ENCODE measurements at regions not wholly inside any gene's neighbourhood (a gene's known extent, or its start where the extent isn't known, plus 50 kb on each side); places are given as distances from the start of the nearest gene placed in this dataset.
A peak's percentile ranks its signal among the peaks of the same experiment; 100 is the strongest.

GRCh38 chr11:116596346-116597260, 176.2 kb downstream of the BUD13 start:
- DNase-seq: no peak

GRCh38 chr11:116595305-116595880, 177.4 kb downstream of the BUD13 start:
- DNase-seq: no peak

GRCh38 chr11:116590844-116591570, 181.8 kb downstream of the BUD13 start:
- DNase-seq: no peak

GRCh38 chr11:116589402-116589801, 183.4 kb downstream of the BUD13 start:
- DNase-seq: no peak

- no peak for DNase-seq
These were observed 186.4 kb downstream of the BUD13 start for GRCh38 chr11:116586392-116586791.

- DNase-seq: no peak
These were observed 190.2 kb downstream of the BUD13 start for GRCh38 chr11:116582571-116582970.

DNA sequence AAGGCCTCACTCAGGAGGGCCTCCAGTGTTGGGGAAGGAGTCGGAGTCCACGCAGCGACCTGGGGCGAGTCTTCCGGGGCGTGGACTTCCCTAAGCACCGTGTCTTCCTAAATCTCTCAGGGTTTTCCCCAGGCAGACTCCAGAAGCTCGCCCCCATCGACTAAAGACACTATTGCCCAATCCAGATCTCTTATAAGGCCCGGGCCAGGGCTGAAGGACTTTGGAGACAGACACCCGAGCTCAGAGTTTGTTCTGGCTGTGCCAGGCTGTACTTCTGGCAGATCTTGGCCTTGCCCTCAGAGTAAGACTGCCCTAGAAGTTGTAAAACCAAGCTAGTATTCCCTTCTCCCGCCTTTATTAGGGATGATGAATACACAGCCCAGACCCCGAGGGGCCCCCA, 191.4 kb downstream of the BUD13 start:
- DNase-seq: no peak

DNA sequence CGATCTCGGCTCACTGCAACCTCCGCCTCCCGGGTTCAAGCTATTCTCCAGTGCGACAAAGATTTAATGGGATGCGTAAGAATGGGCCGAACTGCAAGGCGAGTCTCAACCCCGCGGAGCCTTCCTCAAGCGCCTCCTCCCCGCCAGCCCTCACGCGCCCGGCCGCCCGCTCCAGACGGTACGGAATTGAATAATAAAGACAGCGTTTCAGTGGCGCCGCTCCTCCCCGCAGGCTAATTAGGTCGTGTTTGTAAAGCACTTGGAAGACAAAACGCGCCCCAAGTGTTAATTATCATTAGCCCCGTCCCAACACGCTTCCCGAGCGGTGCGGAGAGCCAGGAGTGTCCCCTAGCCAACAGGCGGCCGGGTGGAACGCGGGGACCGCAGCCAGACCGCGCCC, 192.0 kb downstream of the BUD13 start:
- no peak for DNase-seq

GRCh38 chr11:116579857-116580727, 192.7 kb downstream of the BUD13 start:
- no peak for DNase-seq

DNA sequence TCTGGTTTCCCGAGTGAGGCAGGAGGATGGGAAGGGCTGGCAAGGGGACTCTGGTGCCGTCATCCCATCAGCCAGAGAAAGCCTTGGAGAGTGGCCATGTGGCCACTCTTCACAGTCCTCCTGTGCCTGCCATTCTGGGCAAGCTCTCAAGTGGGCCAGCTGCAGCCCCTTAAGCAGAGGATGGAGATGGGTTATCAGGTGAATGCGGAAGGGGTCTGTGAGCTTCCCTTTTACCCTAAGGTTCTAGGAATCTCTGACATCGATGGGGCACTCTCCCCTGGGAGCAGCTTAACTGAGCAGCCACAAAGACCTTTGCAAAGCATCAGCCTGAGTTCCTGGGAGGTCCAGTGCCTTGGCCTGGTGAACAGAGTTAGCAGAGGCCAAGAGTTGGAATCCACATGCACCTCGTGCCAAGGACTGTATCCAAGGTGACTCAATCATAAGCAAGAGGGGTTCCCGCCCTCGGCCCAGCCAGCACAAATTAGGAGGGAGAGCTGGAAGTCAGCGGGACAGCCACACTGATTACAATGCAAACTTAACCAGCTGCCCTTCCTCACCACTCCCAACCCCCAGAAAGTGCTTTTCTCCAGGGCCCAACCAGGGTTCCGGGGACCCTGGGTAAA, 193.6 kb downstream of the BUD13 start:
- no peak for DNase-seq

DNA sequence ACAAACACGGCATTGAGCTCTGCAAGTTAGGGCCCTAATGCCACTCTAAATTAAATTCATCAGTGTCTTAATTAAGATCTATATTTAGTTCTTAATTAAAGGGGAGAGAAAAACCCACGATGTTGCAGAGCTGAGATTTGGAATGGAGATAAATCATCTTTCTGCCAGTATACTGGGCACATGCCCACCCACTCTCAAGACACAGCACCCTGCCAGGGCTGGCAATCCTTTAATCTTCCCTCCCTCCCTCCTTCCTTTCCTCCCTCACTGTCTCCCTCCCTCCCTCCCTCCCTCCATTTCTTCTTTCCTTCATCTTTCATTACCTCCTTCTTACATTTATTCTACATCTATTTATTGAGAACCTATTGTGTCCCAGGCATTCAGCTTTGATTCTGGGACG, 194.8 kb downstream of the BUD13 start:
- DNase-seq: no peak

DNA sequence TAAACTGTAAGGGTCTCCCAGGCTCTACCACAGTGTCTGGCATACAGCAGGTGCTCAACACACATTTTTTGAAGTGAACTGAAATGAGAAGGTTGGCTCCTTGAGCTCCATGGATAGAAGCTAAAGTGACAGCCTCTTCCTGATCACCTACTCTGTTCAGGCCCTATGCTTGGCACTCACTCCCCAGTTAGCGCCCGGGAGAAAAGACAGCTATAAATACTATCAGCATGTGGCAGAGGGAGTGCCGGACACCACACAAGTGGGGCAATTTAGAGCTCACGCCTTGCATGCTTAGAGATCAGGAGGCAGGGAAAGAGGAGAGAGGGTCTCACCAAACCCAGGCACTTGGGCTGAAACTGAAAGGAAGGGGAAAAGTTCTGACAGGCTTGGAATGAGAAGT, 195.5 kb downstream of the BUD13 start:
- no peak for DNase-seq

DNA sequence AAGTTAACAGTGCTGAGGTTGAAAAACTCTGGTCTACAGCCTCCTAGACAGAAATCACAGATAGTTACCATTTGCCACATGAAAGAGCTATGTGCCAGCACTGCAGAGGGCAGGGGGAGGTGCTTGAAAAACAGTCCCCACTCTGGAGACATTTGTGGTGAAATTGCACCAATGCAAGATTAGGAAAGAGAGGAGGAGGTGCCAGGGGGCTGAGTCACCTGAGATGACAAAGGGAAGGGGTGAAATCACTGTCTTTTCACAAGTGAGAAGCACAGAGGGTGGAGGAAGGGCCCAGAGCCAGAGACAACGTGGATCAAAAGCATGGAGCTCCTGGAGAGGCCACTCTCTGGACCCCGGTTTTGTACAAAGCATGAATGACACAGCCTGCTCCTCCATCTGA, 196.3 kb downstream of the BUD13 start:
- peak; percentile 12 for DNase-seq

DNA sequence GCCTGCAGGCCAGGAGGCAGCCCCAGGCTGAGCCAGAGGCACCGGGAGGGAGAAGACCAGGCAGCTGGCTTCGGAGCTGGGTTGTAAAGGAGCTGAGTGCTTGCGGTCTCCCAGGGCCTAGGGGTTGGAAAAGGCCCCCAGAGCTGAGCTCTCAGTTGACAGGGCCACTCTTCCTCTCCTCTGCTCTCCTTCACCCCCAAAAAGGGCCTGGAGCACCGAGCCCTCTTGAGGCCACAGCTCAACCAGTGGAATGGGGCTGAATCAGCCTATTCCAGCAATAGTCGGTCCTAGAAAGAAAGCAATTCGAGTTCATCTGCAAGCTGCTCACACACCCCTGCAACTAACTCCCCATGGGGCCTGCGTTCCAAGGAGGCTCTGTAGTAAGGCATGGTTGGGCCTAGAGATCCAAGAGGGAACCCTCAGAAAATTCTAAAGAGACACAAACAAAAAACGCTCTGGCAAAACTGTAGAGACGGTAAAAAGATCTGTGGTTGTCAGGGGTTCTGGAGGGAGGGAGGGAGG, 205.0 kb downstream of the BUD13 start:
- no peak for DNase-seq

- no peak for DNase-seq
These were observed 209.1 kb downstream of the BUD13 start for GRCh38 chr11:116563712-116564047.

DNA sequence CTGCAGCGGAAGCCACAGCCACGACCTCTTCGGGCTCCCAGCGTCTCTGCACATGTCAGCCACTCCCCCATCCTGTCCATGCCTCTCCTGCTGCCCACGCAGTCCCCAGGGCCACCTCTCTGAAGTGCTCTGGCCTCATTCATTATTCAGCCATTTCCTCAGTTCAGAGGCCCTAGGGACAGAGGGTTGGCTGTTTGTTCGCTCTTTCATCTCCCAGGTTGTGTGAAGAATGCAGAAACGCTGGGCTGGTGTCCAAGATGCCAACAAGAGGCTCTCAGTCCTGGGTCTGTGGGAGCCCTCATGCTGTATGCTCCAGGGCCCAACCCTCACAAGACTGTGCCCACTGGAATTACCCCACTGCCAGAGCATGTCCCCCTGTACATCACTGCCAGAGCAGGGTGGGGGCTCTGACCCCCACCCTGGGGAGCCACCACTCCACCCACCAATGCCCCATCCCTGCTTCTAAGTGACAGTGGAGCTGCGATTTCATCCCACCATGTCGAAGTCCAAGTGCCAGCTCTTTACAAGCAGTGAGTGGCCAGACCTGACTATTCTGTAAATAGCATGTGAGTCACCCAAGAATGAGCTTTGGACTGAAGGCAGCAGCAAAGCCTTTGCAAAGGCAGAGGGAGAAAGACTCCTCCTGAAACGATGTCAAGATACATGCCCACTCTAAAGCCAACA, 209.6 kb downstream of the BUD13 start:
- DNase-seq: no peak

DNA sequence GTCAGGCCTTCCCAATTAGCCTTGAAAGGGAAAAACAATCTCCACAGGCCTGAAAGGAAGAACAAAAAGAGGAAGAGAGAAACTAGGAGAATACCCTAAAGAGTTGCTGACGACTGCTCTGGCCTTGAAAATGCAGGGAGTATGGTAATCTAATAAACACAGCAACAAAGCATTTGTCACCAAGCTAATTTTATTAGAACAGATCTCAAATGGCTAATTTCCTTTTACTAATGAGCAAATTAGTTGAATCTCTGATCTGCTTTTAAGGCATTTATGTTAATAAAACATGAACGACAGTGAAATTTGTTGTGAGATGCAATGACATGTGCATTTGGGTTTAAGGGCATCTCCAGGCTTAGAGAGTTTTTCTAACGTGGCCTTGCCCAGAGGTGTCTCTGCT, 212.2 kb downstream of the BUD13 start:
- DNase-seq: no peak

DNA sequence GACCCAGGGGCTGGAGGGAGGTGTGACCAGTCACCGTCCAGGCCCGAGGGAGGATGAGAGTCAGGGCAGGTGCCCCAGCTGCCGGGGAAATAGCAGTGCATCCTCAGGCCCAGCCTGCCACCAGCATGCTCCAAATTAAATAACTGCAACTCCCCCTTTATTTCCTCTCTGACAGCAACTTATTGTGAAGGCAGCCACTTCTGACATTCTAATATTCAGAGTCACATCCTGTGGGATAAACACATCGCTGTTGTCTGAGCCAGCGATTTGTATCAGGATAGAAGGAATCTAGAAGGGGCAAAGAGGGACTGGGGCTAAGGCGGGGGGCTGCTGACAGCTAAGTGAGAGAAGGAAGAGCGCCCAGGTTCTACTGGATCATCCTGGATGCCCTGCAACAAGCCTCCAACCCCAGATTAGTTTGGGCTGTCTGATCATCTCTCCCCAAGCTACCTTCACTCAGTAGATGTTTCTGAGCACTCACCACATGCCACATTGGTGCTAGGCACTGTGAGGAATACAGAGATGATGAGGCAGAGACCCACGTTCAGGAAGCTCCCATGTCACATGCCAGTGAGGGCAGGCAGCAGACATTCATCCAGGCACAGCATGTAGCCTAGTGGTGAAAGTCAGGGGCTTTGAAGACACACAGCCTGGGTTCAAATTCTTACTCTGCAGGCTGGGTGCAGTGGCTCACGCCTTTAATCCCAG, 214.1 kb downstream of the BUD13 start:
- DNase-seq: no peak

- DNase-seq: no peak
These were observed 215.5 kb downstream of the BUD13 start for GRCh38 chr11:116557282-116557681.

DNA sequence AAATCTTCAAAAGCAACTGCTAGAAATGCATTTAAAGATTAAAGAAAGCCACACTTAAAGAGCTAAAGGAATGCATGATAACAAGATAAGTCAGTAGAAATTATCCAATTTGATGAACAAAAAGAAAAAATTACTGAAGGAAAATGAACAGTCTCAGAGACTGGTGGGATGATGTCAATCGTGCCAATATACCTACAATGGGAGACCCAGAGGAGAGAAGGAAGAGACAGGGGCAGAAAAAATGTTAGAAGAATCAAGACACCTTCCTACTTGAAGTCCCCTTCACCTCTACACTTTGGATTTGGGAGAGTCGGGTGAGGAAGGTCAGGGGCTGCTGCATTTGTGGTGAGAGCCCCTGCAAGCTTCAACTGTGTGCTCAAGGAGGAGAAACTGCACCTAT, 216.3 kb downstream of the BUD13 start:
- no peak for DNase-seq

DNA sequence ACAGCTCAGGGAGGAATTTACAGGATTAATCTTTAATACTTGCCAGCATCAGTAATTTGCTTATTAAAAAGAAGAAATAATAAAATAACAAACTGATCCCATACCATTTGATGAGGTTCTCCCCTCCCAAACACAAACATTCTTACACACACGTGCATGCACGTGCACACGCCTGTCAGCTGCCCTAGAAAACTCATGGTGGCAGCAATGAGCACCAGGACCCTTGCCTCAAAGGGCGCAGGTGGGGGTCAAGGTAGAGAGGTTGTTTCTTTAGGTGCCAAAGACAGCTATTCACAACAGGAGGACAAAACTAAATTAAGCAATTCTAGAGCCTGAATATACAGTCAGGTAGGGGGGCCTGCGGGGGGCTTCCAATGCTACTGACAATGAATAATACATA, 219.3 kb downstream of the BUD13 start:
- no peak for DNase-seq
